Common myeloid progenitor, CD34-positive (primary cell): ENCODE measurements at regions not wholly inside any gene's neighbourhood (a gene's known extent, or its start where the extent isn't known, plus 50 kb on each side); places are given as distances from the start of the nearest gene placed in this dataset.

ENCODE experiments used
- CTCF ChIA-PET: fragments of 350-600 bp; sonication (Branson Sonifier 250); formaldehyde crosslinking; loops from one replicate; lab custom pipeline; 2021; ENCODE audit warnings: antibody characterized with exemption; lab: Charles Lee
- POLR2A ChIA-PET: fragments of 350-600 bp; sonication (Branson Sonifier 250); formaldehyde crosslinking; loops from one replicate; lab custom pipeline; 2021; ENCODE audit warnings: antibody characterized with exemption; lab: Charles Lee
- DNase-seq, 3 donors: peaks; one replicate each; pipeline versions ENCODE4 v3.0.0 to v3.0.0-alpha.2; 2013
- H3K27ac ChIP-seq, 2 experiments: 1 replicate in 1 of 2; 2 replicates in 1 of 2; pipeline ENCODE4 v1.7.0; 2013; ENCODE audit warnings: inconsistent platforms in 2 of 2, low read length in 2 of 2, mild to moderate bottlenecking in 2 of 2, low read depth in 1 of 2, moderate library complexity in 1 of 2; ENCODE audit not compliant: severe bottlenecking in 2 of 2, insufficient read depth in 1 of 2, poor library complexity in 1 of 2
- H3K27me3 ChIP-seq, 5 experiments: replicated peaks in 2 of 5; 1 replicate in 3 of 5; 2 replicates in 2 of 5; pipeline versions ENCODE4 v1.6.1 to v1.7.0; 2013; ENCODE audit warnings: low read length in 4 of 5, mild to moderate bottlenecking in 2 of 5, moderate library complexity in 2 of 5, inconsistent platforms in 1 of 5; ENCODE audit not compliant: insufficient read depth in 5 of 5, control insufficient read depth in 4 of 5
- H3K36me3 ChIP-seq, 4 experiments: 1 replicate in 2 of 4; 2 replicates in 2 of 4; pipeline versions ENCODE4 v1.6.1 to v1.7.0; 2013; ENCODE audit warnings: low read length in 3 of 4, control low read depth in 1 of 4, mild to moderate bottlenecking in 1 of 4; ENCODE audit not compliant: control insufficient read depth in 4 of 4, insufficient read depth in 4 of 4
- H3K4me1 ChIP-seq, 4 experiments: 1 replicate in 3 of 4; 2 replicates in 1 of 4; pipeline versions ENCODE4 v1.6.1 to v1.7.1; 2013; ENCODE audit warnings: low read length in 3 of 4, mild to moderate bottlenecking in 3 of 4, control low read depth in 1 of 4, inconsistent platforms in 1 of 4, moderate library complexity in 1 of 4; ENCODE audit not compliant: control insufficient read depth in 4 of 4, insufficient read depth in 4 of 4; ENCODE audit errors: control extremely low read depth in 1 of 4
- H3K4me3 ChIP-seq, 7 experiments: 1 replicate in 4 of 7; 2 replicates in 3 of 7; pipeline versions ENCODE4 v1.5.1 to v1.7.0; 2013; ENCODE audit warnings: mild to moderate bottlenecking in 7 of 7, low read length in 6 of 7, moderate library complexity in 6 of 7, inconsistent platforms in 2 of 7, low read depth in 2 of 7, control low read depth in 1 of 7; ENCODE audit not compliant: insufficient read depth in 4 of 7, control insufficient read depth in 1 of 7; ENCODE audit errors: extremely low read depth in 1 of 7
- H3K9me3 ChIP-seq, 5 experiments: 1 replicate in 4 of 5; 2 replicates in 1 of 5; pipeline versions ENCODE4 v1.6.1 to v1.7.1; 2013; ENCODE audit warnings: low read length in 4 of 5, mild to moderate bottlenecking in 2 of 5, inconsistent platforms in 1 of 5, low read depth in 1 of 5, moderate library complexity in 1 of 5; ENCODE audit not compliant: control insufficient read depth in 4 of 5, insufficient read depth in 2 of 5; ENCODE audit errors: control extremely low read depth in 1 of 5
- WGBS: methylation state at CpG from one replicate; pipeline ENCODE4 v1.1.5; 2013; ENCODE audit not compliant: insufficient coverage; 5-methylcytosine and 5-hydroxymethylcytosine counted together

DNA sequence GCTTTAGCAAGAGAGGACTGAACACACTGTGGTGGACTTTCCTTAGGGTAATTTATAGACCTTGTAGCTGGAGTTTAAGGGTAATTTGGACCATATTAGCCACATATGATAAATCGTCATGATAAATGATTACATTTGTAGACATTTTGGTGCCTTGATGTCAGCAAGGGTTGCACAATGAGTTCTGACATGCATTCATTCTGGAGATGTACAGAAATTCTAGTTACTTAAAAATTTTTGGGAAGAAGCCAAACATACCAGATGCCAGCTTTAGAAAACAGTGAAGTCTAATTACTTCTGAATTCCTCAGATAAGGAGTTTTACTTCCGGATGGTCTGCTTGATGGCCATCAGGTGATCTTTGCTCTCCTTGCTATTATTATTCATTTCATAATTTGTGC lies 653.1 kb downstream of the TBC1D32 start:
- H3K4me1 ChIP-seq: no peaks in the 10 kb centered on the region
- no peaks in the 10 kb centered on the region for H3K36me3 ChIP-seq
- no peaks in the 10 kb centered on the region for H3K27me3 ChIP-seq
- H3K4me3 ChIP-seq: no peak overlapping the region
- no peak for DNase-seq
- CTCF ChIA-PET: no interaction called here
- H3K9me3 ChIP-seq: no peaks in the 10 kb centered on the region
- no peak overlapping the region for H3K27ac ChIP-seq
- POLR2A ChIA-PET: no interaction called here
- WGBS: 100% methylated on average over 1 of the region's 2 CpGs

GRCh38 chr6:120675886-120676285 lies 658.4 kb downstream of the TBC1D32 start:
- Histone ChIP-seq H3K4me3 (no peak overlapping the region), H3K27ac (no peak overlapping the region), H3K27me3 (no peaks in the 10 kb centered on the region), H3K9me3 (no peaks in the 10 kb centered on the region), H3K36me3 (no peaks in the 10 kb centered on the region), H3K4me1 (no peaks in the 10 kb centered on the region)
- no peak for DNase-seq
- 100% methylated on average over 1 of the region's 3 CpGs for WGBS
- POLR2A ChIA-PET: no interaction called here
- CTCF ChIA-PET: interaction anchor here (1.5 kb wide), 1 partner anchor 9 kb away, joined by 3 read pairs; no protein-coding TSS in a partner anchor

- WGBS: 29% methylated on average over 4 of the region's 4 CpGs
- Histone ChIP-seq H3K4me3 (no peak overlapping the region), H3K9me3 (peaks cover 0 to 6% (median 0%) of the 10 kb centered on the region in 5 experiments), H3K27me3 (no peaks in the 10 kb centered on the region), H3K36me3 (no peaks in the 10 kb centered on the region), H3K4me1 (no peaks in the 10 kb centered on the region), H3K27ac (no peak overlapping the region)
- no peak for DNase-seq
- ChIA-PET POLR2A (no interaction called here), CTCF (no interaction called here)
Measured at GRCh38 chr6:120671519-120671918, 662.8 kb downstream of the TBC1D32 start.

DNA sequence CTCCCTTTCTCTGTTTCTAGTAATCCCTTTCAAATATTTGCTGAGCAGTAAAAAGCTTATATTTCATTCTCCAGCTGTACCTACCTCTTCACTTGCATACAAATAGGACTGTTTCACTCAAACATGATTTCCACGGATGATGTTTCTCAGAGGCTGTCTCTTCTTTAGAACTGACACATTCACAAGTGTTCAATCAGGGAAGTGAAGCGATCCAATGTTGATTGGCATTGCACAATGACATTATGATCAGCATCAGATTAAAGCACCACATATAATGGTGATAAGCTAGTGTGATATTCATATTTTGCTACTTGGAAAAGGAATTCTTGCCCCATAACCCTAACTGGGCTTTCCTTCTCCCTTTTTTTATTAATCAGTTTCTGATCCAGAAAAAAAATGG lies 681.8 kb downstream of the TBC1D32 start:
- Histone ChIP-seq H3K4me1 (no peaks in the 10 kb centered on the region), H3K27ac (no peak overlapping the region), H3K27me3 (no peaks in the 10 kb centered on the region), H3K4me3 (no peak overlapping the region), H3K36me3 (no peaks in the 10 kb centered on the region), H3K9me3 (no peaks in the 10 kb centered on the region)
- ChIA-PET CTCF (no interaction called here), POLR2A (no interaction called here)
- 100% methylated on average over 1 of the region's 2 CpGs for WGBS
- DNase-seq: no peak

DNA sequence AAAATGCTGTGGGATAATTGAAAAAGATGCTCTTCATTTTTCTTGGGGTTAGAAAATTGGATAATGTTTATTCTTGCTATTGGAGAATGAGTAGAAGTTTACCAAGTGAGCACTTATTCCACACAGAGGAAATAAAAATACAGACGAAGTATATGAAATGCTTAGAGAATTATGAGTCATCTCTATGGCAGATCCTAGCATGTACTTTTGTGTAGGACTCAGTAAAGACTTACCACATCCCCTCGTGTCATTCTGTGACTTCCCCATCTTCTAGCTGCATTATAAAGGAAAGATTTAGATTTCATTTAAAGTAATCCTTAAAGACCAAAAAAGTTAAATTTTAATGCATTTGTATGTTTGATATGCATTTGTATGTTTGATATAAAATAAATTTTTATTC lies 685.6 kb downstream of the TBC1D32 start:
- Histone ChIP-seq H3K27me3 (no peaks in the 10 kb centered on the region), H3K9me3 (peaks cover 0 to 1% (median 0%) of the 10 kb centered on the region in 5 experiments), H3K27ac (no peak overlapping the region), H3K36me3 (no peaks in the 10 kb centered on the region), H3K4me1 (no peaks in the 10 kb centered on the region), H3K4me3 (no peak overlapping the region)
- DNase-seq: no peak
- ChIA-PET POLR2A (no interaction called here), CTCF (no interaction called here)
- WGBS: 0% methylated on average over 1 of the region's 2 CpGs

- WGBS: no CpG with 5 or more reads among the region's 2 CpGs
- POLR2A ChIA-PET: no interaction called here
- no peaks in the 10 kb centered on the region for H3K27me3 ChIP-seq
- no peaks in the 10 kb centered on the region for H3K4me1 ChIP-seq
- CTCF ChIA-PET: no interaction called here
- no peak overlapping the region for H3K27ac ChIP-seq
- H3K4me3 ChIP-seq: no peak overlapping the region
- DNase-seq: no peak
- H3K9me3 ChIP-seq: peaks cover 0 to 1% (median 0%) of the 10 kb centered on the region in 5 experiments
- no peaks in the 10 kb centered on the region for H3K36me3 ChIP-seq
Measured at GRCh38 chr6:120646101-120646500, 688.2 kb downstream of the TBC1D32 start.

DNA sequence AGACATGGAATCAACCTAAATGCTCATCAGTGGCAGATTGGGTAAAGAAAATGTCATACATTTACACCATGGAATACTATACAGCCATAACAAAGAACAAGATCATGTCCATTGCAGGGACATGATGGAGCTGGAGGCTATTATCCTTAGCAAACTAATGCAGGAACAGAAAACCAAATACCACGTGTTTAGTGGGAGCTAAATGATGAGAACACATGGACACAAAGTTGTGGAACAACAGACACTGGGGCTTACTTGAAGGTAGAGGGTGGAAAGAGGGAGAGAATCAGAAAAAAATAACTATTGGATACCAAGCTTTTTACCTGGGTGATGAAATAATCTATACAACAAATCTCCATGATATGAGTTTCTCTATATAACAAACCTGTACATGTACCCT lies 701.3 kb downstream of the TBC1D32 start:
- CTCF ChIA-PET: no interaction called here
- no peak overlapping the region for H3K4me3 ChIP-seq
- DNase-seq: no peak
- H3K27ac ChIP-seq: no peak overlapping the region
- H3K27me3 ChIP-seq: no peaks in the 10 kb centered on the region
- POLR2A ChIA-PET: no interaction called here
- H3K4me1 ChIP-seq: no peaks in the 10 kb centered on the region
- no peaks in the 10 kb centered on the region for H3K9me3 ChIP-seq
- WGBS: 71% methylated on average over 1 of the region's 1 CpG
- no peaks in the 10 kb centered on the region for H3K36me3 ChIP-seq
